Heart left ventricle (tissue), 13 donors: ENCODE measurements at regions not wholly inside any gene's neighbourhood (a gene's known extent, or its start where the extent isn't known, plus 50 kb on each side); places are given as distances from the start of the nearest gene placed in this dataset.

ENCODE experiments used
- CTCF ChIP-seq, 12 donors: fragments of 200-600 bp; sonication (generic) in 4 of 12; IDR thresholded peaks; one replicate each; pipeline versions ENCODE4 v1.5.0 to v1.8.0; 2018 to 2022; ENCODE audit warnings: antibody characterized with exemption in 12 of 12, mild to moderate bottlenecking in 5 of 12
- POLR2A ChIP-seq, 2 donors: fragments of 450-650 bp; IDR thresholded peaks; one replicate each; pipeline ENCODE4 v1.6.1; 2017; ENCODE audit warnings: antibody characterized with exemption in 2 of 2, mild to moderate bottlenecking in 2 of 2, moderate library complexity in 2 of 2
- donor health status: ischemic (EF 13 %, LVEDD 7.1; RV severe dilation, severe dysfunction).
- donor health status: DM: no; HTN: yes; CAD: no.
- donor health status: DM: no; HTN: no; CAD: no.
- donor health status: ischemic (EF 25% LVEDD 6.9; RV normal size, moderate dysfunction).
- donor health status: ischemic (EF 25% LVEDD 5.7; RV mildly dilated, moderate dysfunction).
- donor health status: ischemic (EF 35%, LVEDD 5.7; RV mildly dilated, moderate dysfunction).
- donor health status: nonischemic (EF 11% LVEDD 7.7; RV severe dilation, severe dysfunction).
- donor health status: DM: yes; HTN: yes; CAD: no.
- donor health status: PGD.
- donor health status: ischemic (EF 29% LVEDD 5.4; RV normal size, mild dysfunction).
- donor health status: nonischemic (EF 23%, LVEDD 6.1; RV moderate dilation, normal function).

DNA sequence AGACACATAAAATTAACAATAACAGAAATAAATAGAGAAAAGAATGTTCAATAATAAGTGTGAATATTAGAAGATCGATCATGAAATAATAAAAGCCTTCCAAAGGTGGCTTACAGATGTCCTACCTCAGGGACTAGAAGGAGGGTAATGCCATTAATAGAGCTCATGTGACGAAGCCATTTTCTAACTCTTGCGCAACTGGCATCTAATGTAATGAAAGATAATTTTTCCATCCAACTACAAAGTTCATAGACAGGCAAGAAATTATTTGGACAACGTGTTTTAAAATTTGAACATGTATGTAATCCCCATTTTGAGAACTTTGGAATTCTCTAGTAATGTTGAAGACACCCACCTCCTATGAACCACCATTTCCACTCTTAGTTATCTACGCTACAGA lies 1394.3 kb upstream of the LRRTM3 start:
- no peak for TF ChIP-seq CTCF (IDR thresholded peaks at IDR 0.05)
- no peak for TF ChIP-seq POLR2A (IDR thresholded peaks at IDR 0.05)
